ENCODE measurements at regions not wholly inside any gene's neighbourhood (a gene's known extent, or its start where the extent isn't known, plus 50 kb on each side); places are given as distances from the start of the nearest gene placed in this dataset.

DNA sequence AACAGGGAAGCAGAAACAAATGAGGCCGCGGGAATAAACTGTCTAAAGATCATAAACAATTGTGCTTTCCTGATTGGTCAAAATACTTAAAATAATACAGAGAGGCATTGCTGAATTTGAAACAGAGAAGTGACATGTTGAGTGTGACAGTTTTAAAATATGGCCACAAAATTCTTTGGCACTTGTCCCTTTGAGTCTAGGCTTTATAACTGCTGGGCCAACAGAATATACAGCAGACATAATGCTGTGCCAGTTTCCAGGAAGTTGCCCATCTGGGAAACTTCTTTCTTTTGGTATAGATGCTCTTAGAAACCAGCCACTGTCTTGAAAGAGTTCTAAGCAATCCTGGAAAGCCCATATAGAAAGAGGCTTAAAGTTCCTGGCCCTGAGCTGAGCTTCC is 668.4 kb downstream of the CENPC start:
- Mint-ChIP-seq H3K9me3 (peaks cover 7 to 19% (median 11%) of the 10 kb centered on the region in 6 donors), H3K4me3 (no peak overlapping the region)
- DNase-seq: no peak

GRCh38 chr4:66872661-66873060 is 672.6 kb downstream of the CENPC start:
- H3K36me3 Mint-ChIP-seq: no peaks in the 10 kb centered on the region
- no peak for DNase-seq
- H3K4me3 Mint-ChIP-seq: no peak overlapping the region
- no peaks in the 10 kb centered on the region for H3K4me1 Mint-ChIP-seq
- peaks cover 3 to 12% (median 8%) of the 10 kb centered on the region in 6 donors for H3K9me3 Mint-ChIP-seq
- no peaks in the 10 kb centered on the region for H3K27me3 Mint-ChIP-seq (ENCODE audit: low read depth in 3 of 3)
- H3K27ac Mint-ChIP-seq: no peak overlapping the region

More for the DNA sequence above, 668.4 kb downstream of the CENPC start:
- H3K27ac Mint-ChIP-seq: no peak overlapping the region
- no peaks in the 10 kb centered on the region for H3K4me1 Mint-ChIP-seq
- peaks cover 0 to 2% (median 0%) of the 10 kb centered on the region in 3 donors for H3K27me3 Mint-ChIP-seq (ENCODE audit: low read depth in 3 of 3)
- H3K36me3 Mint-ChIP-seq: no peaks in the 10 kb centered on the region

- no peak for DNase-seq
- H3K4me3 Mint-ChIP-seq: no peak overlapping the region
- peaks cover 0 to 2% (median 2%) of the 10 kb centered on the region in 3 donors for H3K27me3 Mint-ChIP-seq (ENCODE audit: low read depth in 3 of 3)
- H3K4me1 Mint-ChIP-seq: no peaks in the 10 kb centered on the region
- H3K36me3 Mint-ChIP-seq: no peaks in the 10 kb centered on the region
- no peak overlapping the region for H3K27ac Mint-ChIP-seq
- H3K9me3 Mint-ChIP-seq: peaks cover 4 to 29% (median 11%) of the 10 kb centered on the region in 6 donors
Measured at GRCh38 chr4:66863481-66863880, 681.8 kb downstream of the CENPC start.

DNA sequence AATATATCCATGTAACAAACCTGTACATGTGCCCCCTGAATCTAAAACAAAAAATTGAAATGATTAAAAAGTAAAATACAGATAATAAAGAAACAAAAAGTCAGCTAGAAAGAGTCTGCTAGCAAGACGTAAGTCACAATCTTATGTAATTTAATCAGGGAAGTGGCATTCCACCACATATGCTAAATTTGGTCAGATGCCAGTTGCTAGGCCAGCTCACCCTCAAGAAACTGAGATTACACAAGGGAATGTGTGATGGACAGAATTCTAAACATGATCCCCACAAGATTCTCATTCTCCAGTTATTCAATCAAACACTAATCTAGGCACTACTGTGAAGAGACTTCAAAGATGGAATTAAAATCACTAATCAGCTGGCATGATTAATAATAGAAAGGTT is 689.3 kb downstream of the CENPC start:
- Mint-ChIP-seq H3K4me1 (no peaks in the 10 kb centered on the region), H3K9me3 (peaks cover 1 to 32% (median 11%) of the 10 kb centered on the region in 6 donors), H3K4me3 (no peak overlapping the region), H3K27ac (no peak overlapping the region), H3K36me3 (no peaks in the 10 kb centered on the region), H3K27me3 (ENCODE audit: low read depth in 3 of 3) (no peaks in the 10 kb centered on the region)
- DNase-seq: no peak

DNA sequence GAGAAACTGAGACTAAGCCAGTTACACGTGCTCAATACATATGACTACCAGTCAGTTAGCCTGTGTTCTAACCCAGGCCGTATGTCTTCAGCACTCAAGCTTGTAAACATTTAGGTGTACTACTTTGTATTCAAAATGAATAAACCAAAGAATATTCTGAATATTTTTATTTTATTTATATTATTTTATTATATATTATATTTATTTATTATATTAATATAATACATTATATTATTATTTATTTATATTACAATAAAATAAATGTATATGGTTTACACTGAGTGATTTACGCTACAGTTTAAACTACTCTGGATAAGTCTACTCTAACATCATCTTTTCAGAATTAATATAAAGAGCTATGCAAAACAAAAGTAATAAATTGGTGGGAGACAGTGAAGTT is 691.5 kb downstream of the CENPC start:
- no peaks in the 10 kb centered on the region for H3K36me3 Mint-ChIP-seq
- H3K27ac Mint-ChIP-seq: no peak overlapping the region
- no peaks in the 10 kb centered on the region for H3K27me3 Mint-ChIP-seq (ENCODE audit: low read depth in 3 of 3)
- H3K4me1 Mint-ChIP-seq: no peaks in the 10 kb centered on the region
- no peak for DNase-seq
- H3K4me3 Mint-ChIP-seq: no peak overlapping the region
- peaks cover 4 to 27% (median 10%) of the 10 kb centered on the region in 6 donors for H3K9me3 Mint-ChIP-seq

GRCh38 chr4:66852843-66853242 is 692.5 kb downstream of the CENPC start:
- Mint-ChIP-seq H3K27ac (no peak overlapping the region), H3K36me3 (no peaks in the 10 kb centered on the region), H3K4me1 (no peaks in the 10 kb centered on the region), H3K4me3 (no peak overlapping the region), H3K27me3 (ENCODE audit: low read depth in 3 of 3) (no peaks in the 10 kb centered on the region), H3K9me3 (peaks cover 4 to 24% (median 8%) of the 10 kb centered on the region in 6 donors)
- DNase-seq: no peak

- H3K36me3 Mint-ChIP-seq: no peaks in the 10 kb centered on the region
- H3K27me3 Mint-ChIP-seq (ENCODE audit: low read depth in 3 of 3): no peaks in the 10 kb centered on the region
- no peak for DNase-seq
- H3K4me3 Mint-ChIP-seq: no peak overlapping the region
- H3K27ac Mint-ChIP-seq: no peak overlapping the region
- peaks cover 4 to 21% (median 7%) of the 10 kb centered on the region in 6 donors for H3K9me3 Mint-ChIP-seq
- H3K4me1 Mint-ChIP-seq: no peaks in the 10 kb centered on the region
Measured at GRCh38 chr4:66849596-66849995, 695.7 kb downstream of the CENPC start.

GRCh38 chr4:66842724-66843088 is 702.6 kb downstream of the CENPC start:
- H3K4me3 Mint-ChIP-seq: no peak overlapping the region
- H3K4me1 Mint-ChIP-seq: no peaks in the 10 kb centered on the region
- no peak for DNase-seq
- no peaks in the 10 kb centered on the region for H3K36me3 Mint-ChIP-seq
- no peak overlapping the region for H3K27ac Mint-ChIP-seq
- H3K9me3 Mint-ChIP-seq: peaks cover 3 to 44% (median 17%) of the 10 kb centered on the region in 6 donors
- no peaks in the 10 kb centered on the region for H3K27me3 Mint-ChIP-seq (ENCODE audit: low read depth in 3 of 3)

GRCh38 chr4:66842026-66842723 is 703.1 kb downstream of the CENPC start:
- Mint-ChIP-seq H3K36me3 (no peaks in the 10 kb centered on the region), H3K27me3 (ENCODE audit: low read depth in 3 of 3) (no peaks in the 10 kb centered on the region), H3K27ac (no peak overlapping the region), H3K9me3 (peaks cover 3 to 49% (median 17%) of the 10 kb centered on the region in 6 donors), H3K4me1 (no peaks in the 10 kb centered on the region), H3K4me3 (no peak overlapping the region)
- no peak for DNase-seq

- H3K4me3 Mint-ChIP-seq: no peak overlapping the region
- H3K9me3 Mint-ChIP-seq: peaks cover 3 to 45% (median 13%) of the 10 kb centered on the region in 6 donors
- H3K27ac Mint-ChIP-seq: no peak overlapping the region
- H3K4me1 Mint-ChIP-seq: no peaks in the 10 kb centered on the region
- no peak for DNase-seq
- H3K36me3 Mint-ChIP-seq: no peaks in the 10 kb centered on the region
- H3K27me3 Mint-ChIP-seq (ENCODE audit: low read depth in 3 of 3): no peaks in the 10 kb centered on the region
Measured at GRCh38 chr4:66840178-66840577, 705.1 kb downstream of the CENPC start.

DNA sequence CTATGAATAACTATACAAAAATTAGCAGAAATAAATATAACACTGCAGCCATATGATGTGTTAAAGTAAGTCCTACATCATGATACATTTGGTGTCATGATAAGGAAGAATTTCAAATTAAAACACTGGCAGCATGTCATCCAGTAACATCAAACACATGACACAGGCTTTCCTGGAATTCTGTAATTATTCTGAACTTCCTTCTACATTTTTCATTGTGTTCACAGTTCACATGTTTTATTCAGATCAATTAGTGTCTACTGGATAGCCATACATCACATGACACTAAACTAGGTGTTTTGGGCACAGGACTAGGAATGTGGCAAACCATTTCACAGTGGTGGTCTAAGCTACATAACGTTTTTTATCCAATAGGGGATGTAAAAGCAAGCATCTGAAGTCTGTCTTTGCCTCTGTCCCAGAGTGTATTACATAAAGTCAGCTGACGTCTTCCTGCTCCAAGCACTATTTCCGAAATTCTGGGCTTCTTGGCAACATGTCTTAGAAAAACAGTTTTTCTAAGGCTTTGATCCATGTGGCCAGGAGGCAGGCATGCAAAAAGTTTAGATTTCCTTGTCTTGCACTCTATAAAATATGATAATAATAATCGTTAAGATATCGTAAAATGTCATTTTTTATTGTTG is 707.9 kb downstream of the CENPC start:
- Mint-ChIP-seq H3K36me3 (no peaks in the 10 kb centered on the region), H3K27me3 (ENCODE audit: low read depth in 3 of 3) (no peaks in the 10 kb centered on the region), H3K4me1 (no peaks in the 10 kb centered on the region), H3K27ac (no peak overlapping the region), H3K4me3 (no peak overlapping the region), H3K9me3 (peaks cover 4 to 50% (median 10%) of the 10 kb centered on the region in 6 donors)
- DNase-seq: no peak

DNA sequence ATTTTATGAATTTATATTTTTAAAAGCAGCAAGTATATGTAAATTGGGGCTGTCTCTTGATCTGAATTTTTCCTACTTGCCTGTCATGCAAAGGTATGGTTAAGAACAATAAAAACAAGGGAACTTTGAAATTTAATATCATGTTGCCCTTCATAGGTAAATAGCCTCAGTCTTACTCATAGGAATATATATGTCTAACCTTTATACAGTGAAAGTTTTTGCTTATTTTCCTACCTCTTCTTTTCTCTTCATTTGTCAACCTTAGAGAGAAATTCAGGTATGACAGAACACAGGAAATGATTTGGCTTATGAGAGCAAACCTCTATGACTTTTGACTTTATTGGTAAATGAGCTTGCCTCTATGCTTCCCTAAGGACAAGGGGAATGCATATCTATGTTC is 716.0 kb downstream of the CENPC start:
- no peaks in the 10 kb centered on the region for H3K36me3 Mint-ChIP-seq
- no peak overlapping the region for H3K4me3 Mint-ChIP-seq
- DNase-seq: no peak
- no peaks in the 10 kb centered on the region for H3K4me1 Mint-ChIP-seq
- no peak overlapping the region for H3K27ac Mint-ChIP-seq
- H3K9me3 Mint-ChIP-seq: peaks cover 10 to 60% (median 18%) of the 10 kb centered on the region in 6 donors
- peaks cover 0 to 2% (median 0%) of the 10 kb centered on the region in 3 donors for H3K27me3 Mint-ChIP-seq (ENCODE audit: low read depth in 3 of 3)

DNA sequence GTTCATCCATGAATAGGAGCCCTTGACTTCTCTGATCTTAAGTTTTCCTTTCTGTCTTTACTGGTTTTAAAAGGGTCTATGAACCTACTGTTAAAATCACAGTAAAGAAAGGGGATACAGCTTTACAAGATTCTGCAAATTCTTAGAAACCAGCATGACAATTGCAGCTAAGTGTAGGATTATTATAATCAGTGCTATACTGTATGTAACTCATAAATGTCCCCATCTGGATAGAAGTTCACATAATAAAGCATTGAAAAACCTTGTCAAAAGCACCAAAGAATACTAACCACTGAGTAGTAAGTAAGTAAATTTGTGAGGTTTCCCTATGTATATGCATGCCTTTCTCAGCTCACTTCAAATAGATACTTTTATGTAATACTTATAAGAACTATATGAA is 724.6 kb downstream of the CENPC start:
- H3K4me1 Mint-ChIP-seq: no peaks in the 10 kb centered on the region
- H3K9me3 Mint-ChIP-seq: peaks cover 0 to 25% (median 16%) of the 10 kb centered on the region in 6 donors
- no peaks in the 10 kb centered on the region for H3K27me3 Mint-ChIP-seq (ENCODE audit: low read depth in 3 of 3)
- no peak overlapping the region for H3K4me3 Mint-ChIP-seq
- no peak overlapping the region for H3K27ac Mint-ChIP-seq
- DNase-seq: no peak
- H3K36me3 Mint-ChIP-seq: no peaks in the 10 kb centered on the region

- DNase-seq: no peak
- no peak overlapping the region for H3K27ac Mint-ChIP-seq
- no peak overlapping the region for H3K4me3 Mint-ChIP-seq
- H3K9me3 Mint-ChIP-seq: peaks cover 2 to 30% (median 7%) of the 10 kb centered on the region in 6 donors
- H3K4me1 Mint-ChIP-seq: no peaks in the 10 kb centered on the region
- H3K36me3 Mint-ChIP-seq: no peaks in the 10 kb centered on the region
- peaks cover 0 to 4% (median 0%) of the 10 kb centered on the region in 3 donors for H3K27me3 Mint-ChIP-seq (ENCODE audit: low read depth in 3 of 3)
Measured at GRCh38 chr4:66814277-66814676, 731.0 kb downstream of the CENPC start.

DNA sequence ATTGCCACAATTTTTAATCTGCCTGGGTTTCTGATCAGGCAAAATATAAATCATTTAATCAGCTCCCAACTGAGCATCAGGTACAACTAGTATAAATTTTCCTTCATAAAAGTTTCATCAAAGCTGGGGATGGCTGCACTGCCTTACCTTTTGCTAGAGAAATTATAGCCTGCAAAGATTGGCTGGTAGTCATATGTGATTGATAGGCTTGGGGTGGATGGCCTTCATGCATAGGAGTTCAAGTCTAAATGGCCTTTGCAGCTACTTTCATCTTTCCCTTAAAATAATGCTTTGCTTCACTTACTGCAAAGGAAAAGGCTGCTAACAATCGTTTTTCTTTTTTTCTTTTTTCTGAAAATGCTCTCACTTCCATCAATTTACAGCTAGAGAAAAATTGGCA is 739.7 kb downstream of the CENPC start:
- no peaks in the 10 kb centered on the region for H3K36me3 Mint-ChIP-seq
- H3K27me3 Mint-ChIP-seq (ENCODE audit: low read depth in 3 of 3): no peaks in the 10 kb centered on the region
- no peaks in the 10 kb centered on the region for H3K4me1 Mint-ChIP-seq
- no peak for DNase-seq
- H3K9me3 Mint-ChIP-seq: peaks cover 3 to 29% (median 10%) of the 10 kb centered on the region in 6 donors
- H3K27ac Mint-ChIP-seq: no peak overlapping the region
- no peak overlapping the region for H3K4me3 Mint-ChIP-seq

Data from immature natural killer cell (primary cell).